ENCODE measurements at regions not wholly inside any gene's neighbourhood (a gene's known extent, or its start where the extent isn't known, plus 50 kb on each side); places are given as distances from the start of the nearest gene placed in this dataset.

DNA sequence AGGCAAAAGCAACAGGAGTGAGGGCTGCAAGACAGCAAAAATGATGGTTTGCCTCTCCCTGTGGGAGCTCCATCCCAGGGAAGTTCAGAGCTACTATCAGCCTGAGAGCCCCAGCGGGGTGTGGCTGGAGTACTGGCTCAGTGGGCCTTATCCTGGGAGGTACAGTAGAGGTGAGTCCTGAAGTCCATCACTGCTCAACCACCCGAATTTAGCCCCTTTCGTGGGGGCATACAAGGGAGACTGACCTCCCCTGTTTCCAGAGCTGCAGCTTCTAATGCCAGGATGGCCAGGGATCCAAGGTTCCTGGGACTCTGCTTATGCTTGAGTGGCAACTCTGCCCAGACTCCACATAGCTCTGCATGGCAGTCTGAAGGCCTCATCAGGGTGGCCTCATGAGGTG lies 617.8 kb downstream of the MMUT start:
- H3K79me2 ChIP-seq (ENCODE audit: control insufficient read depth, insufficient read depth, low read length), result no peaks in the 10 kb centered on the region
- H3K4me3 ChIP-seq (ENCODE audit: control insufficient read depth in 2 of 3, extremely low read depth in 1 of 3, insufficient read depth in 2 of 3, low read depth in 1 of 3, low read length in 3 of 3), result no peak overlapping the region
- H4K20me1 ChIP-seq (ENCODE audit: control insufficient read depth, extremely low read depth, insufficient read depth, low read length), result no peaks in the 10 kb centered on the region
- no peak overlapping the region for H2AFZ ChIP-seq (ENCODE audit: control insufficient read depth, low read length)
- no peaks in the 10 kb centered on the region for H3K9me3 ChIP-seq (ENCODE audit: control insufficient read depth, low read depth, low read length)
- H3K4me2 ChIP-seq (ENCODE audit: control insufficient read depth, extremely low read depth, insufficient read depth, low read depth, low read length), result no peak overlapping the region
- no peaks in the 10 kb centered on the region for H3K9me1 ChIP-seq (ENCODE audit: control insufficient read depth, extremely low read depth, insufficient read depth, low read length)
- FAIRE-seq (no peak), DNase-seq (ENCODE audit: low read depth, low spot score) (no peak)
- H3K27me3 ChIP-seq (ENCODE audit: control insufficient read depth, extremely low read depth, insufficient read depth, low read length), result no peaks in the 10 kb centered on the region
- H3K9ac ChIP-seq (ENCODE audit: control insufficient read depth, extremely low read depth, insufficient read depth, low read length), result no peak overlapping the region
- H3K27ac ChIP-seq (ENCODE audit: control insufficient read depth, insufficient read depth, low read length), result no peak overlapping the region
- dilution Hi-C loops (cut with MboI; ENCODE audit: extremely low pct_ligation_motif_present, low sequenced_read_pairs), result no loop called here
- no peaks in the 10 kb centered on the region for H3K36me3 ChIP-seq (ENCODE audit: control insufficient read depth in 2 of 2, extremely low read depth in 1 of 2, insufficient read depth in 2 of 2, low read length in 2 of 2)
- H3K4me1 ChIP-seq (ENCODE audit: control insufficient read depth, extremely low read depth, insufficient read depth, low read length), result peaks cover 4% of the 10 kb centered on the region
- TF ChIP-seq, protein P1, sequence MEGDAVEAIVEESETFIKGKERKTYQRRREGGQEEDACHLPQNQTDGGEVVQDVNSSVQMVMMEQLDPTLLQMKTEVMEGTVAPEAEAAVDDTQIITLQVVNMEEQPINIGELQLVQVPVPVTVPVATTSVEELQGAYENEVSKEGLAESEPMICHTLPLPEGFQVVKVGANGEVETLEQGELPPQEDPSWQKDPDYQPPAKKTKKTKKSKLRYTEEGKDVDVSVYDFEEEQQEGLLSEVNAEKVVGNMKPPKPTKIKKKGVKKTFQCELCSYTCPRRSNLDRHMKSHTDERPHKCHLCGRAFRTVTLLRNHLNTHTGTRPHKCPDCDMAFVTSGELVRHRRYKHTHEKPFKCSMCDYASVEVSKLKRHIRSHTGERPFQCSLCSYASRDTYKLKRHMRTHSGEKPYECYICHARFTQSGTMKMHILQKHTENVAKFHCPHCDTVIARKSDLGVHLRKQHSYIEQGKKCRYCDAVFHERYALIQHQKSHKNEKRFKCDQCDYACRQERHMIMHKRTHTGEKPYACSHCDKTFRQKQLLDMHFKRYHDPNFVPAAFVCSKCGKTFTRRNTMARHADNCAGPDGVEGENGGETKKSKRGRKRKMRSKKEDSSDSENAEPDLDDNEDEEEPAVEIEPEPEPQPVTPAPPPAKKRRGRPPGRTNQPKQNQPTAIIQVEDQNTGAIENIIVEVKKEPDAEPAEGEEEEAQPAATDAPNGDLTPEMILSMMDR (optimal IDR thresholded peaks at IDR 0.05 in 1 of 3, IDR thresholded peaks at IDR 0.05 in 1 of 3, conservative IDR thresholded peaks at IDR 0.05 in 1 of 3; ENCODE audit: extremely low read depth in 1 of 3, insufficient read depth in 2 of 3, low read length in 3 of 3), result no peak
- TF ChIP-seq EZH2 (IDR thresholded peaks at IDR 0.05; ENCODE audit: low read length), result no peak

DNA sequence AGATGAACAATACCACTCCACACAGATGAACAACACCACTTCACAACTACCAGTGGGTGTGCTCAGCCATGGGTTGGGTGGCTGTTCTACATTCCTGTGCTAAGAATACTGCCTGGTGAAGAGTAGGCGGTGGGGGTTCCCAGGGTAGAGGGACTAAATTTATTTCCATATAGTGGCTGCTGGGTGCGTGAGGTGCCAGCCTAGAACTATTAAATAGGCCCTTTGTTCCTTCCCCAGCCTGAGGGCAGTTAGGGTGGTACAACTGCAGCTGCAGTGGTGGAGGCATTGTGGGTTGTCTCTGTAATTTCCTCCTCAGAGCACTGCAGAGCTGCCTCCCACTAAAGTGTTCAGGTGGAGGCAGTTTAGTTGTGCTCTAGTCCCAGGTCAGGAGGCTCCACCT lies 618.4 kb downstream of the MMUT start:
- Histone ChIP-seq H3K9me1 (ENCODE audit: control insufficient read depth, extremely low read depth, insufficient read depth, low read length) (no peaks in the 10 kb centered on the region), H3K4me2 (ENCODE audit: control insufficient read depth, extremely low read depth, insufficient read depth, low read depth, low read length) (no peak overlapping the region), H3K4me1 (ENCODE audit: control insufficient read depth, extremely low read depth, insufficient read depth, low read length) (peaks cover 4% of the 10 kb centered on the region), H3K4me3 (ENCODE audit: control insufficient read depth in 2 of 3, extremely low read depth in 1 of 3, insufficient read depth in 2 of 3, low read depth in 1 of 3, low read length in 3 of 3) (no peak overlapping the region), H3K9ac (ENCODE audit: control insufficient read depth, extremely low read depth, insufficient read depth, low read length) (no peak overlapping the region), H2AFZ (ENCODE audit: control insufficient read depth, low read length) (no peak overlapping the region), H3K79me2 (ENCODE audit: control insufficient read depth, insufficient read depth, low read length) (no peaks in the 10 kb centered on the region), H3K27ac (ENCODE audit: control insufficient read depth, insufficient read depth, low read length) (no peak overlapping the region), H3K27me3 (ENCODE audit: control insufficient read depth, extremely low read depth, insufficient read depth, low read length) (no peaks in the 10 kb centered on the region), H3K36me3 (ENCODE audit: control insufficient read depth in 2 of 2, extremely low read depth in 1 of 2, insufficient read depth in 2 of 2, low read length in 2 of 2) (no peaks in the 10 kb centered on the region), H3K9me3 (ENCODE audit: control insufficient read depth, low read depth, low read length) (no peaks in the 10 kb centered on the region), H4K20me1 (ENCODE audit: control insufficient read depth, extremely low read depth, insufficient read depth, low read length) (no peaks in the 10 kb centered on the region)
- DNase-seq (ENCODE audit: low read depth, low spot score) (no peak), FAIRE-seq (no peak)
- no peak for TF ChIP-seq EZH2 (IDR thresholded peaks at IDR 0.05; ENCODE audit: low read length)
- TF ChIP-seq, protein P1 (optimal IDR thresholded peaks at IDR 0.05 in 1 of 3, IDR thresholded peaks at IDR 0.05 in 1 of 3, conservative IDR thresholded peaks at IDR 0.05 in 1 of 3; ENCODE audit: extremely low read depth in 1 of 3, insufficient read depth in 2 of 3, low read length in 3 of 3), result no peak
- dilution Hi-C loops (cut with MboI; ENCODE audit: extremely low pct_ligation_motif_present, low sequenced_read_pairs), result no loop called here

Data from keratinocyte (primary cell).